Chondrocyte (in vitro differentiated cells): ENCODE measurements at regions not wholly inside any gene's neighbourhood (a gene's known extent, or its start where the extent isn't known, plus 50 kb on each side); places are given as distances from the start of the nearest gene placed in this dataset.

Source experiments
- DNase-seq: peaks from one replicate; pipeline ENCODE4 v3.0.0; 2021; ENCODE audit warnings: mixed read lengths, low spot score
- H3K27ac Mint-ChIP-seq: one replicate; pipeline ENCODE4 v1.8.0; 2021; ENCODE audit warnings: mild to moderate bottlenecking, moderate library complexity, mixed read lengths; ENCODE audit not compliant: unreplicated experiment
- H3K27me3 Mint-ChIP-seq: 2 replicates; pipeline ENCODE4 v1.8.0; 2021; ENCODE audit warnings: low read depth, mixed read lengths
- H3K36me3 Mint-ChIP-seq: 2 replicates; pipeline ENCODE4 v1.8.0; 2021; ENCODE audit warnings: low read depth, mixed read lengths
- H3K4me1 Mint-ChIP-seq: 2 replicates; pipeline ENCODE4 v1.8.0; 2021; ENCODE audit warnings: low read depth, mild to moderate bottlenecking, mixed read lengths
- H3K4me3 Mint-ChIP-seq: one replicate; pipeline ENCODE4 v1.8.0; 2021; ENCODE audit warnings: mild to moderate bottlenecking, moderate library complexity, mixed read lengths; ENCODE audit not compliant: unreplicated experiment
- H3K9me3 Mint-ChIP-seq: 2 replicates; pipeline ENCODE4 v1.8.0; 2021; ENCODE audit warnings: low read depth, mixed read lengths
- CTCF ChIP-seq: fragments of 200-600 bp; sonication (generic); IDR thresholded peaks from 2 replicates; pipeline ENCODE4 v1.5.0; 2021; ENCODE audit warnings: antibody characterized with exemption, mild to moderate bottlenecking, moderate library complexity

- H3K27me3 Mint-ChIP-seq, result peaks cover 16% of the 10 kb centered on the region
- TF ChIP-seq CTCF, result no peak
- no peaks in the 10 kb centered on the region for H3K36me3 Mint-ChIP-seq
- H3K27ac Mint-ChIP-seq, result no peak overlapping the region
- DNase-seq, result no peak
- H3K9me3 Mint-ChIP-seq, result no peaks in the 10 kb centered on the region
- H3K4me3 Mint-ChIP-seq, result no peak overlapping the region
- H3K4me1 Mint-ChIP-seq, result no peaks in the 10 kb centered on the region
These were observed 396.9 kb downstream of the AGTPBP1 start for GRCh38 chr9:85344901-85345300.

- Mint-ChIP-seq H3K9me3 (no peaks in the 10 kb centered on the region), H3K27ac (no peak overlapping the region), H3K27me3 (peaks cover 21% of the 10 kb centered on the region)
These were observed 402.4 kb downstream of the AGTPBP1 start for GRCh38 chr9:85339338-85339737.

GRCh38 chr9:85334228-85334627 lies 407.5 kb downstream of the AGTPBP1 start:
- Mint-ChIP-seq H3K9me3 (no peaks in the 10 kb centered on the region), H3K27ac (no peak overlapping the region), H3K36me3 (no peaks in the 10 kb centered on the region), H3K4me3 (no peak overlapping the region), H3K4me1 (no peaks in the 10 kb centered on the region), H3K27me3 (peaks cover 12% of the 10 kb centered on the region)
- no peak for TF ChIP-seq CTCF
- no peak for DNase-seq

More at GRCh38 chr9:85339338-85339737, 402.4 kb downstream of the AGTPBP1 start:
- Mint-ChIP-seq H3K4me3 (no peak overlapping the region), H3K36me3 (no peaks in the 10 kb centered on the region), H3K4me1 (no peaks in the 10 kb centered on the region)
- no peak for TF ChIP-seq CTCF
- DNase-seq, result no peak

- no peak for DNase-seq
- TF ChIP-seq CTCF, result peak; percentile 33
- H3K4me3 Mint-ChIP-seq, result no peak overlapping the region
- no peaks in the 10 kb centered on the region for H3K9me3 Mint-ChIP-seq
- peaks cover 15% of the 10 kb centered on the region for H3K27me3 Mint-ChIP-seq
- H3K27ac Mint-ChIP-seq, result no peak overlapping the region
- H3K4me1 Mint-ChIP-seq, result no peaks in the 10 kb centered on the region
- H3K36me3 Mint-ChIP-seq, result no peaks in the 10 kb centered on the region
These were observed 409.3 kb downstream of the AGTPBP1 start for GRCh38 chr9:85332487-85332886.

GRCh38 chr9:85331626-85332025 lies 410.1 kb downstream of the AGTPBP1 start:
- no peaks in the 10 kb centered on the region for H3K36me3 Mint-ChIP-seq
- no peak for TF ChIP-seq CTCF
- no peak overlapping the region for H3K4me3 Mint-ChIP-seq
- H3K9me3 Mint-ChIP-seq, result no peaks in the 10 kb centered on the region
- DNase-seq, result no peak
- no peaks in the 10 kb centered on the region for H3K4me1 Mint-ChIP-seq
- peaks cover 22% of the 10 kb centered on the region for H3K27me3 Mint-ChIP-seq
- no peak overlapping the region for H3K27ac Mint-ChIP-seq
